Loucy (cell line): ENCODE measurements at regions not wholly inside any gene's neighbourhood (a gene's known extent, or its start where the extent isn't known, plus 50 kb on each side); places are given as distances from the start of the nearest gene placed in this dataset.

ENCODE experiments used
- H2AFZ ChIP-seq: fragments of 200-600 bp; sonication (generic); 2 replicates; pipeline ENCODE4 v1.6.0; 2016; ENCODE audit warnings: antibody characterized with exemption, mild to moderate bottlenecking, low read length, moderate library complexity
- H3F3A ChIP-seq: fragments of 200-600 bp; 2 replicates; pipeline ENCODE4 v1.6.0; 2016; ENCODE audit warnings: antibody characterized with exemption, low read depth, mild to moderate bottlenecking
- H3K27me3 ChIP-seq: fragments of 200-600 bp; sonication (generic); 2 replicates; pipeline ENCODE4 v1.6.1; 2014; ENCODE audit warnings: low read length, mild to moderate bottlenecking; ENCODE audit not compliant: insufficient read depth, poor library complexity, severe bottlenecking
- H3K36me3 ChIP-seq: fragments of 200-600 bp; sonication (generic); 2 replicates; pipeline ENCODE4 v1.6.1; 2016; ENCODE audit warnings: low read length; ENCODE audit not compliant: insufficient read depth
- H3K4me1 ChIP-seq: fragments of 200-600 bp; sonication (generic); 2 replicates; pipeline ENCODE4 v1.5.1; 2014; ENCODE audit warnings: low read length, mild to moderate bottlenecking; ENCODE audit not compliant: insufficient read depth, poor library complexity, severe bottlenecking
- H3K4me2 ChIP-seq: fragments of 200-600 bp; sonication (generic); 2 replicates; pipeline ENCODE4 v1.6.0; 2014; ENCODE audit warnings: antibody characterized with exemption, low read length, low read depth, mild to moderate bottlenecking; ENCODE audit not compliant: poor library complexity, severe bottlenecking
- H3K4me3 ChIP-seq: fragments of 200-600 bp; sonication (generic); 2 replicates; pipeline ENCODE4 v1.5.1; 2014; ENCODE audit warnings: low read length, mild to moderate bottlenecking, mixed read lengths; ENCODE audit not compliant: poor library complexity, severe bottlenecking
- H3K79me2 ChIP-seq: fragments of 200-600 bp; sonication (generic); 2 replicates; pipeline ENCODE4 v1.6.1; 2014; ENCODE audit warnings: low read length; ENCODE audit not compliant: insufficient read depth
- H3K9ac ChIP-seq: fragments of 200-600 bp; sonication (generic); 2 replicates; pipeline ENCODE4 v1.6.0; 2014; ENCODE audit warnings: mild to moderate bottlenecking, low read depth, low read length, moderate library complexity; ENCODE audit not compliant: poor library complexity, severe bottlenecking
- H3K9me2 ChIP-seq: fragments of 200-600 bp; sonication (generic); replicated peaks from 2 replicates; pipeline ENCODE4 v1.6.1; 2016; ENCODE audit warnings: low read depth, low read length, mixed read lengths
- H3K9me3 ChIP-seq: fragments of 200-600 bp; sonication (generic); 2 replicates; pipeline ENCODE4 v1.6.1; 2014; ENCODE audit warnings: mild to moderate bottlenecking, antibody characterized with exemption, low read length, low read depth; ENCODE audit not compliant: insufficient read depth
- H4K20me1 ChIP-seq: fragments of 200-600 bp; sonication (generic); 2 replicates; pipeline ENCODE4 v1.6.0; 2014; ENCODE audit warnings: antibody characterized with exemption, low read length, mild to moderate bottlenecking; ENCODE audit not compliant: insufficient read depth, poor library complexity, severe bottlenecking
- EZH2phosphoT487 ChIP-seq: fragments of 200-600 bp; IDR thresholded peaks from 2 replicates; pipeline ENCODE4 v1.6.1; 2018; ENCODE audit warnings: antibody characterized with exemption, mild to moderate bottlenecking, moderate library complexity, borderline replicate concordance
- TF ChIP-seq, protein P1 (sequence below): fragments of 200-600 bp; sonication (generic); conservative IDR thresholded peaks from 2 replicates; pipeline ENCODE4 v1.5.1; 2014; ENCODE audit warnings: mild to moderate bottlenecking, antibody characterized with exemption, low read length

DNA sequence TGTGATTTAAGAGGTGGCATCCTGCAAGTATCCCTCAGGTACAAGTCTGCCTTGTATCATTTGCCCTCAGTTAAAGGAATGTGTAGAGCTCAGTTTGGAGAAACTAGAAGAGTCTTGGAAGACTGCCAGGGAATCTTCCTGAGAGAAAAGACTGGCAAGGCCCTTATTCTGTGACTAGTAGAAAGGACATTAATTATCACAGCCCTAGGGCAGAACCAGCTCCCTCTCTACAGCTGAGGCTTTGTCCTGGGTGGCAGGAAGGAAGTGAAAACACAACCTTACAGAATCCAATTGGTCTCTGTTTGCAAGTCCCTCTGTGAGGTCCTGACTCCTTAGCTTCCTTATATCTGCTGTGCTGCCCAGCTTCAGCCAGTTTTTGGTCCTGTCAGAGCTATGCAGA, 385.9 kb upstream of the CYRIA start:
- Histone ChIP-seq H3K4me2 (no peak overlapping the region), H2AFZ (no peak overlapping the region), H3K9ac (no peak overlapping the region), H3K4me1 (no peaks in the 10 kb centered on the region), H3K36me3 (no peaks in the 10 kb centered on the region), H3K4me3 (no peak overlapping the region), H3K79me2 (no peaks in the 10 kb centered on the region), H4K20me1 (no peaks in the 10 kb centered on the region), H3K9me2 (no peaks in the 10 kb centered on the region), H3F3A (no peaks in the 10 kb centered on the region), H3K27me3 (no peaks in the 10 kb centered on the region), H3K9me3 (no peaks in the 10 kb centered on the region)
- TF ChIP-seq, protein P1, sequence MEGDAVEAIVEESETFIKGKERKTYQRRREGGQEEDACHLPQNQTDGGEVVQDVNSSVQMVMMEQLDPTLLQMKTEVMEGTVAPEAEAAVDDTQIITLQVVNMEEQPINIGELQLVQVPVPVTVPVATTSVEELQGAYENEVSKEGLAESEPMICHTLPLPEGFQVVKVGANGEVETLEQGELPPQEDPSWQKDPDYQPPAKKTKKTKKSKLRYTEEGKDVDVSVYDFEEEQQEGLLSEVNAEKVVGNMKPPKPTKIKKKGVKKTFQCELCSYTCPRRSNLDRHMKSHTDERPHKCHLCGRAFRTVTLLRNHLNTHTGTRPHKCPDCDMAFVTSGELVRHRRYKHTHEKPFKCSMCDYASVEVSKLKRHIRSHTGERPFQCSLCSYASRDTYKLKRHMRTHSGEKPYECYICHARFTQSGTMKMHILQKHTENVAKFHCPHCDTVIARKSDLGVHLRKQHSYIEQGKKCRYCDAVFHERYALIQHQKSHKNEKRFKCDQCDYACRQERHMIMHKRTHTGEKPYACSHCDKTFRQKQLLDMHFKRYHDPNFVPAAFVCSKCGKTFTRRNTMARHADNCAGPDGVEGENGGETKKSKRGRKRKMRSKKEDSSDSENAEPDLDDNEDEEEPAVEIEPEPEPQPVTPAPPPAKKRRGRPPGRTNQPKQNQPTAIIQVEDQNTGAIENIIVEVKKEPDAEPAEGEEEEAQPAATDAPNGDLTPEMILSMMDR, result no peak
- TF ChIP-seq EZH2phosphoT487, result no peak

- no peaks in the 10 kb centered on the region for H3K27me3 ChIP-seq
- H3K79me2 ChIP-seq, result no peaks in the 10 kb centered on the region
- H3K36me3 ChIP-seq, result no peaks in the 10 kb centered on the region
- no peaks in the 10 kb centered on the region for H3K9me2 ChIP-seq
- H3K9ac ChIP-seq, result no peak overlapping the region
- H3F3A ChIP-seq, result no peaks in the 10 kb centered on the region
- H3K4me2 ChIP-seq, result no peak overlapping the region
- H3K4me1 ChIP-seq, result no peaks in the 10 kb centered on the region
- H3K9me3 ChIP-seq, result no peaks in the 10 kb centered on the region
- H2AFZ ChIP-seq, result no peak overlapping the region
- no peaks in the 10 kb centered on the region for H4K20me1 ChIP-seq
- TF ChIP-seq, protein P1, result no peak
- no peak for TF ChIP-seq EZH2phosphoT487
- no peak overlapping the region for H3K4me3 ChIP-seq
These were observed 377.5 kb upstream of the CYRIA start for GRCh38 chr2:17043173-17043572.

GRCh38 chr2:17036361-17036760, 370.7 kb upstream of the CYRIA start:
- Histone ChIP-seq H3K4me2 (no peak overlapping the region), H2AFZ (no peak overlapping the region), H3K4me1 (no peaks in the 10 kb centered on the region), H3K4me3 (no peak overlapping the region), H3K9ac (no peak overlapping the region), H3K79me2 (no peaks in the 10 kb centered on the region), H3F3A (no peaks in the 10 kb centered on the region), H3K9me3 (no peaks in the 10 kb centered on the region), H3K27me3 (no peaks in the 10 kb centered on the region), H3K9me2 (no peaks in the 10 kb centered on the region), H3K36me3 (no peaks in the 10 kb centered on the region), H4K20me1 (no peaks in the 10 kb centered on the region)
- TF ChIP-seq, protein P1, result no peak
- no peak for TF ChIP-seq EZH2phosphoT487
